ENCODE measurements at regions not wholly inside any gene's neighbourhood (a gene's known extent, or its start where the extent isn't known, plus 50 kb on each side); places are given as distances from the start of the nearest gene placed in this dataset.
"Not testable (repeated sequence)": the region's sequence is repeated elsewhere in the genome, so short reads cannot be mapped to it uniquely, and the experiment has no call there.

DNA sequence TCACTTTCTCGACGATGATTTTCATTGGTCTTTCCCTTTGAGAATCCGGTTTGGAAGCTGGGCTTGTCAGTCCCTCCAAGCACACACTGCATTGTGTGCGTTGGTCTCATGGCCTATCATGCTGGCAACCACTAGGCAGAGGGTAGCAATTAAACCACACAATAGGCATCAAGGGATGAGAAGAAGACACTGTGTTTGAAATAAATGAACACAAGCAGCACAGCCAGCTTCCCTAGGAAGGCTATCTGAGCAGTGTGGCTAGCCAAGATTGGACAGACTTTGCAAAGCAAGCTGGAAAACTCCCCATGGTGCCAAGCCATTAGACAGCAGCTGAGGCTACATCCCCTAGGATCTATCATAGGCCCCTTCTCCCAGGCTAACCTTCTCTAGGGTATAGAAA is 288.7 kb downstream of the NUF2 start:
- no peaks in the 10 kb centered on the region for H3K4me1 Mint-ChIP-seq (ENCODE audit: low read depth)
- no peak overlapping the region for H3K27ac Mint-ChIP-seq
- no peak overlapping the region for H3K4me3 Mint-ChIP-seq
- no peaks in the 10 kb centered on the region for H3K27me3 Mint-ChIP-seq
- intact Hi-C loops (cut with micrococcal nuclease): no loop called here
- no peaks in the 10 kb centered on the region for H3K9me3 Mint-ChIP-seq
- H3K36me3 Mint-ChIP-seq (ENCODE audit: low read depth): no peaks in the 10 kb centered on the region

DNA sequence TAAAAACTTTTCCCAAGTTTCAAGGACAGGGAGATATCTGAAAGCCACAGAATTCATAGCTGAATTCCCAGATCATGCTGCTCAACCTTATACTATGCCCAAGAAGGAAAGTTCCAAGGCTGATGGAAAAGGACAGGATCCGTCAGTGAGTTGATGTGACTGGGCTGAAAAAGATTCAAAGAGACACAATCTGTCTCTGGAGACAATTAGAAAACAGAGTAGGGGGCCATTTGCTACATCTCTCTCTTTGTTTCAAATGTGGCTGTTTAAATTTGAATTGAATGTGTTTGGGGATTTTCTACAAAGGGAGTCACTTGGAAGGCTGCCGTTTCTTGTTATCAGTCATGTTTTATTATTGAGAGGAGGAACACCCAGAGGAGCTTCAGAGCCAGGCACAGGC is 292.6 kb downstream of the NUF2 start:
- no peak overlapping the region for H3K27ac Mint-ChIP-seq
- intact Hi-C loops (cut with micrococcal nuclease): no loop called here
- H3K9me3 Mint-ChIP-seq: peaks cover 18% of the 10 kb centered on the region
- no peaks in the 10 kb centered on the region for H3K36me3 Mint-ChIP-seq (ENCODE audit: low read depth)
- H3K27me3 Mint-ChIP-seq: no peaks in the 10 kb centered on the region
- H3K4me1 Mint-ChIP-seq (ENCODE audit: low read depth): no peaks in the 10 kb centered on the region
- H3K4me3 Mint-ChIP-seq: no peak overlapping the region

DNA sequence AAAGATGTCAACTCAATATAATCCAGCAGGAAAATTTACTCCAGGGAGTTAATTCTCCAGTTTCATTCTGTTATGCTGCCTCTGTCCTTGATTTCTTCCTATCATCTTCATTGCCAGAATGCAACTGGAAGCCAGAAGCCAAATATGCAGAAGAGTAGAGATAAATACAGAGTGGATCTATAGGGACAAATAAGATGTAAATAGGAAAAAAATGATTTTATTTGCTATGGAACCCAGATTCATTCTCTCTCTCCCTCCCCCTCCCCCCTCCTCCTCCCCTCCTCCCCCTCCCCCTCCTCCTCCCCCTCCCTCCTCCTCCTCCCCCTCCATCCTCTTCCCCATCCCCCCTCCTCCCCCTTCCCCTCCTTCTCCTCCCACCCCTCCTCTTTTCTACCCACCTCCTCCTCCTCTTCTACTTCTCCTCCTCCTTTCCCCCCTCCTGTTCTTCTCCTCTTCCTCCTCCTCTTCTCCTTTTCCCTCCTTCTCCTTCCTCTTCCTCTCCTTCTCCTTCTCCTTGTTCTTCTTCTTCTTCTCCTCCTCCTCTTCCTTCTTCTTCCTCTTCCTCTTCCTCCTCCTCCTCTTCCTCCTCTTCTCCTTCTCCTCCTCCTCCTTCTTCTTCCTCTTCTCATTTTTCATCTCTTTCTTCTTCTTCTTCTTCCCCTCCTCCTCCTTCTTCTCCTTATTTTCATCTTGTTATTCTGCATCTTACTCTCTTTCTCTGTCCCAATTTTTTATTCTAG is 306.4 kb downstream of the NUF2 start:
- H3K36me3 Mint-ChIP-seq (ENCODE audit: low read depth): no peaks in the 10 kb centered on the region
- H3K27me3 Mint-ChIP-seq: no peaks in the 10 kb centered on the region
- H3K4me1 Mint-ChIP-seq (ENCODE audit: low read depth): no peaks in the 10 kb centered on the region
- no peak overlapping the region for H3K27ac Mint-ChIP-seq
- intact Hi-C loops (cut with micrococcal nuclease): no loop called here
- peaks cover 57% of the 10 kb centered on the region for H3K9me3 Mint-ChIP-seq
- no peak overlapping the region for H3K4me3 Mint-ChIP-seq

DNA sequence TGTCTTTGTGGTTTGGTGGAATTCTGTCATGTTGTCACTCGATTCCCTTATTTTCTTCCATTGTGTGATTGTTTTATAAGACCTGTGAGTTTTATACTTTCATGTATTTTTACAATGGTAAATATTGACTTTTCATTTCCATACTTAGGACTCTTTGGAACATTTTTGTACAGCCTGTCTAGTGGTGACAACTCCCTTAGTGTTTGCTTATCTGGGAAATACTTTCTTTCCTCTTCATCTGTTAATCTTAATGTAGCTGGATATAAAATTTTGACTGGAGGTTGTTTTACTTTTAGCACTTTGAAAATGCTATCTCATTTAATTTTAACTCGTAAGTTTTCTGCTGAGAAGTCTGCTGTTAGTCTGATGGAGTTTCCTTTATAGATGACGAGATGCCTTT is 310.5 kb downstream of the NUF2 start:
- Mint-ChIP-seq H3K27me3 (no peaks in the 10 kb centered on the region), H3K9me3 (peaks cover 48% of the 10 kb centered on the region), H3K4me3 (no peak overlapping the region), H3K27ac (no peak overlapping the region), H3K36me3 (ENCODE audit: low read depth) (no peaks in the 10 kb centered on the region), H3K4me1 (ENCODE audit: low read depth) (no peaks in the 10 kb centered on the region)
- intact Hi-C loops (cut with micrococcal nuclease): no loop called here

DNA sequence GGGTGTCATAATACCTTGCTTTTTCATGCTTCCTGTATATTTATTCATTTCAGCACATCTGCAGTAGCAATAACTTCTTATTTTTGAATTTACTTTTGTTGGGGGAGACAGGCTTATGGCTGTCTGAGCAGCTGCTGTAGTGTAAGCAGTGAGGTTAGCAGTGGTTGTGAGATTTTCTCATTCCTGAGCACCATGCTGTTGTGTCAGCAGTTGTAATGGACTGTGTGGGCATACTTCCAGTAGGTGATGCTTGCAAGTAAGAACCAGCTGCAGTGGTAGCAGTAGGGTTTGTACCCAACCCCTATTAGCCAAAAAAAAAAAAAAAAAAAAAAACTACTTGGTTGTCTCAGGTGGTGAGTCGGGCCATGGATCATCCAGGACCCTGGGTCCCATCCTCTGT is 311.6 kb downstream of the NUF2 start:
- Mint-ChIP-seq H3K4me3 (no peak overlapping the region), H3K36me3 (ENCODE audit: low read depth) (no peaks in the 10 kb centered on the region), H3K27me3 (no peaks in the 10 kb centered on the region), H3K9me3 (peaks cover 51% of the 10 kb centered on the region), H3K4me1 (ENCODE audit: low read depth) (no peaks in the 10 kb centered on the region), H3K27ac (no peak overlapping the region)
- intact Hi-C loops (cut with micrococcal nuclease): no loop called here

DNA sequence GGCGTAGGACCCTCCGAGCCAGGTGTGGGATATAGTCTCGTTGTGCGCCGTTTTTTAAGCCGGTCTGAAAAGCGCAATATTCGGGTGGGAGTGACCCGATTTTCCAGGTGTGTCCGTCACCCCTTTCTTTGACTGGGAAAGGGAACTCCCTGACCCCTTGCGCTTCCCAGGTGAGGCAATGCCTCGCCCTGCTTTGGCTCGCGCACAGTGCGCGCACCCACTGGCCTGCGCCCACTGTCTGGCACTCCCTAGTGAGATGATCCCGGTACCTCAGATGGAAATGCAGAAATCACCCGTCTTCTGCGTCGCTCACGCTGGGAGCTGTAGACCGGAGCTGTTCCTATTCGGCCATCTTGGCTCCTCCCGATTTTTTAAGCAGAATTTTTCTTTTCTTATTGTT is 323.9 kb downstream of the NUF2 start:
- H3K27ac Mint-ChIP-seq; H3K27me3 Mint-ChIP-seq; H3K4me1 Mint-ChIP-seq (ENCODE audit: low read depth); H3K4me3 Mint-ChIP-seq; intact Hi-C loops (cut with micrococcal nuclease); H3K36me3 Mint-ChIP-seq (ENCODE audit: low read depth): not testable (repeated sequence)
- H3K9me3 Mint-ChIP-seq: peaks cover 23% of the 10 kb centered on the region

DNA sequence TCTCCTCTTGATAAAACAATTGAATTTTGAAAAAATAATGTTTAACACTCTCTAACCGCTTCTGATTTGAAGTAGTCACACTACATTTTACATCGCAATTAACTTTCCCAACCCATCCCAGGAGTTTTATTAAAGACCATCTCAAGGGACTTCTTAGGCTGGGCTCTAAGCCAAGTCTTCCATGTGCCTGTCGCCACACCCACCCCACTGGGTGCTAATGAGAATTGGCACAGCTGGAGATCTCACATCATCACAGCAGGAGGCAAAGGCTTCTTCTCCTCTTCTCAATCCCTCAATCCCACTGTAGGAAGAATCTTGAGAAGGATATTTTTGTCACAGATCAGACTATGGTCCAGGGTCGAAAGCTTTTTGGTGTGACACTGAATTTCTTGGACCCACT is 328.9 kb downstream of the NUF2 start:
- intact Hi-C loops (cut with micrococcal nuclease): no loop called here
- Mint-ChIP-seq H3K27ac (no peak overlapping the region), H3K27me3 (no peaks in the 10 kb centered on the region), H3K4me3 (no peak overlapping the region), H3K9me3 (peaks cover 22% of the 10 kb centered on the region), H3K4me1 (ENCODE audit: low read depth) (no peaks in the 10 kb centered on the region), H3K36me3 (ENCODE audit: low read depth) (no peaks in the 10 kb centered on the region)

DNA sequence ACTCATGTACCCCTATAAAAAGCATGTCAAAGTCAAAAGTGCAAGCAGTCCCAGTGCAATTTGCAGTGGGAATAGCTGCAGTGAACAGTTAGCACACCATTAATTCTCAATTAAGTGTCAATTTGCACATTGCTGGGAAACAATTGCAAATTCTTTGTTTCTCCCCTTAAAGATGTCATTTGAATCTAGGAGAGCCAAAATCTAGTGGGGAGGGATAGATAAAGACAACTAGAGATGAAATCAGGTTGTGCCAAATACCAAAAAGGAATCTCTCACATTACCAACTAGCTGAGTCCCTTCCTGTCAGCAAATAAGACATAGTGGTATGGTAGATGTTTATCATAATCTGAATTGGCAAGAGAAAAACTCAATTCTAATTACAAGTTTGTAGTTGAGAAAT is 330.7 kb downstream of the NUF2 start:
- Mint-ChIP-seq H3K4me3 (no peak overlapping the region), H3K27ac (no peak overlapping the region), H3K9me3 (peaks cover 4% of the 10 kb centered on the region), H3K4me1 (ENCODE audit: low read depth) (no peaks in the 10 kb centered on the region), H3K27me3 (no peaks in the 10 kb centered on the region), H3K36me3 (ENCODE audit: low read depth) (no peaks in the 10 kb centered on the region)
- intact Hi-C loops (cut with micrococcal nuclease): no loop called here

DNA sequence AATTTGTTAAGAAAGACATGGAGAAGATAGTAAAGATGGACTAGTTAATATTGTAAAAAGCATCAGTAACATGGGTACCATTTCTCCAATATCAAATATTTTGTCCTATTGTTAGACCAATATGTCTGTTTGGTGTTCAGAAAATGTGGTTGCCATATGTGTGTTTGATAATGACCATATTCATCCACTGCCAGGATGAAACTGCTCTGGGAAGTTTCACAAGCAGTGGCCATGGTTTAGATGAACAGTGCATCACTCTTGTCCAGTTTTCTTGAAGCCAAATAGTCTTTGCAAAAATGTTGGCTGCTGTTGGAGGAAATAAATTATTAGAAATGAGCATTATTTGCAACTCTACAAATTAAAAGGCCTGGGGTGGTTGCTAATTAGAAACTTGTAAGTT is 333.8 kb downstream of the NUF2 start:
- intact Hi-C loops (cut with micrococcal nuclease): no loop called here
- H3K36me3 Mint-ChIP-seq (ENCODE audit: low read depth): no peaks in the 10 kb centered on the region
- no peaks in the 10 kb centered on the region for H3K9me3 Mint-ChIP-seq
- no peak overlapping the region for H3K4me3 Mint-ChIP-seq
- H3K27ac Mint-ChIP-seq: no peak overlapping the region
- no peaks in the 10 kb centered on the region for H3K4me1 Mint-ChIP-seq (ENCODE audit: low read depth)
- H3K27me3 Mint-ChIP-seq: no peaks in the 10 kb centered on the region

DNA sequence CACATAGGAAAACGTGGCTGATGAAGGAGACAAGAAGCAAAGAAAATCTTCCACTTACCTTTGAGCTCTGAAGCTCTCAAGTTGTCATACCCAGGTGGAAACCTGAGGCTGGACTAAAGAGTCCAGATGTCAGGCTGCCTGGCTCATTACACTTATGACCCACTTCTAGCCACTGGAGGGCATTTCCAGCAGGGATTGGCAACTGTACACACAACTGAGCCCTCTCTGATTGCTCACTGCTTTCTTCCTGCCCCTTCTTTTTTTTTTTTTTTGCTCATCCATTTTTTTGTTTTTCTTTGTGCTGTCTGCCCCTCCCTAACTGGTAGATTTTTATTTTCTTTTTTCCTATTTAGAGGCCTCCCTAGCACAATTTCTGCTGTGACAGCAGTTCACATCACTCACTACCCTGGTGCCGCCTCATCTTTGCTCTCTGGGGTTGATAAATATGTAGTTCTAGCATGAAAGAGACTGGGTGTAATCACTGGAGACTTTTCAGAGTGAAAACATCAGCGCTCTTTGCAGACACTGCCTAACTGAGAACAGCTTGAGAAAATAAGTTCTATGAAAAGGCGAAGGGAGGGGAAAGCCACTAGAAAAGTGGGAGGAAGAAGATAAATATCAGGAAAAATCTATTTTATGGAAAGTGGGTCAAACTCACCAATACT is 334.5 kb downstream of the NUF2 start:
- no peaks in the 10 kb centered on the region for H3K27me3 Mint-ChIP-seq
- no peaks in the 10 kb centered on the region for H3K4me1 Mint-ChIP-seq (ENCODE audit: low read depth)
- H3K36me3 Mint-ChIP-seq (ENCODE audit: low read depth): no peaks in the 10 kb centered on the region
- H3K27ac Mint-ChIP-seq: no peak overlapping the region
- no peak overlapping the region for H3K4me3 Mint-ChIP-seq
- intact Hi-C loops (cut with micrococcal nuclease): no loop called here
- H3K9me3 Mint-ChIP-seq: no peaks in the 10 kb centered on the region

DNA sequence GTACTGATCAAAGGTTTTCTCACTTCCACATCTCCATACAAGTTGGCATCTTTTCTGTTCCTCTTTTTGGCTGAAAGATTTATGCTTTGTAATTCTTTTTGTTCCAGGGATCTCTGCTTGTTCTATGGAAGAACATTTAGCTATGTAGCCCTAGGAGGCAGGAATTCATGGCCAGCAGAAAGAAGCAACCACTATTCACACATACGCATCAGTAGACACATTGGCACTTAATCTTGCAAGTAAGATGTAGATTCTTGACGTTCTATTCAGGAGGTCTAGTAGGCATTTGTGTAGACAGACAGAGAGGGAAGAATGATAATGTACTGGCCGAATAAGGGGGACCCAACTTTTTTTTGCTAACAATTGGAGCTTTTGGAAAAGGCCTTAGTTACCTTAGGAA is 336.0 kb downstream of the NUF2 start:
- intact Hi-C loops (cut with micrococcal nuclease): no loop called here
- Mint-ChIP-seq H3K36me3 (ENCODE audit: low read depth) (no peaks in the 10 kb centered on the region), H3K4me1 (ENCODE audit: low read depth) (no peaks in the 10 kb centered on the region), H3K27me3 (no peaks in the 10 kb centered on the region), H3K9me3 (no peaks in the 10 kb centered on the region), H3K27ac (no peak overlapping the region), H3K4me3 (no peak overlapping the region)

DNA sequence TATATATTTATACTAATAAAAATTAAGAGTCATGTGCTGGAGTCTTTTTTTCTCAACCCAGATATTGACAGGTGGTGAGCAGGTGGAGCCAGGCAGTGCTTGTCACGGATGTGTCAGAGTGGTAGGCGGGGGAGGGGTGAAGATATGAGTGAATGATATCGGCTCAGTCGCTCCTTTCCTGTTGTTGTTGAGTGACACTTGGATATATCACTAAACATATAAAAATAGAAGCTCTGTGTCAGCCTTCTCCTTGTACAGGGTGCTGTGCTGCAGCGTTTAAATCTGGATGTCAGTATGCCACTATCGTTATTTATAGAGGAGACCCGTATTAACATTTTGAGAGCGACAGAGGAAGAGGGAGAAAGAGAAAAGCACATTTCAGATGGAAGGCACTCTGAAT is 339.6 kb downstream of the NUF2 start:
- intact Hi-C loops (cut with micrococcal nuclease): no loop called here
- Mint-ChIP-seq H3K4me1 (ENCODE audit: low read depth) (no peaks in the 10 kb centered on the region), H3K9me3 (no peaks in the 10 kb centered on the region), H3K27me3 (no peaks in the 10 kb centered on the region), H3K36me3 (ENCODE audit: low read depth) (no peaks in the 10 kb centered on the region), H3K27ac (no peak overlapping the region), H3K4me3 (no peak overlapping the region)

DNA sequence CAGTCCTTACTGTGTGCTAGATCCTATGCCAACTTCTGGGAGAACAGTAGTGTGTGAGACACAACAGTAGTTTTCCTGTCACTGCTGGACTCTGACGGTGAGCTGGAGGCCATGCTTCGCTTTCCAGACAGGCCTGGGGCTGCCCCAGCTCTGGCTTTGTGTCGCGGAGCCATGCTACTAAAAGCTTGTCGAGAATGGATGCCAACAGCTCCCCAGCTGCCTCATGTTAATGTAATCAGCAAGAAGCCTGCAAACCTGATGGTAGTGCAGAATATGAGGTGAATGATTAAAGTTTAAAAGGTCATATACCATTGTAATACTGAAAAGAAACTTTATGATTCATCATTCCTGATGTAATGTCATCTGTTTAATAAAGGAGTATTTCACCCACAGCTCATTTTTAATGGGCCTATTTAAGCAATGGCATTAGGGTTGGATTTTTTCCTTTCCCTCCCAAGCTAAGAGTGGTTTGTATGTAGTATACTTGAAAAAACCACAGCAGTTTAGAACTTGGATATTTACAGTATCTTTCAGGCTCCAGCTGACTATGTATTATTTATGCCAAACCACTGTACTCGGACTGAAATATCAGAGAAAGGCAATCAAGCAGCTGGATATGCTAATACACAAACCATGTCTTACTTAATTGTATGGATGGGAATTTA is 343.0 kb downstream of the NUF2 start:
- Mint-ChIP-seq H3K36me3 (ENCODE audit: low read depth) (no peaks in the 10 kb centered on the region), H3K4me1 (ENCODE audit: low read depth) (no peaks in the 10 kb centered on the region)

DNA sequence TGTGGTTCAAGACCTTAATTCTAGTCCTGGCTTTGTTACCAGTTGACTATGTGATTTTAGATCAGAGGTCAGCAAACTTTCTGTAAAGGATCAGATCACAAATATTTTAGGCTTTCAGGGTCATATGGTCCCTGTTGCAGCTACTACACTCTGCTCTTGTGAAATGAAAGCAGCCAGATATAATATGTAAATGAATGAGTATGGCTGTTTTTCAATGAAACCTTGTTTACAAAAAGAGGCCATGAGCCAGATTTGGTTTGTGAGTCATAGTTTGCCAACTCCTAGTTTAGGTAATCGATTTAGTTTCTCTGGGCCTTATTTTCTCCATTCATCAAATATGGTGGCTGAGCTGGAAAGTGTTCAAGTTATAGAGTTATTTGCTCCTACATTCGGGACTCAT is 346.7 kb downstream of the NUF2 start:
- Mint-ChIP-seq H3K36me3 (ENCODE audit: low read depth) (no peaks in the 10 kb centered on the region), H3K4me3 (no peak overlapping the region), H3K27me3 (no peaks in the 10 kb centered on the region)

More for the DNA sequence above, 343.0 kb downstream of the NUF2 start:
- intact Hi-C loops (cut with micrococcal nuclease): no loop called here
- H3K9me3 Mint-ChIP-seq: no peaks in the 10 kb centered on the region
- no peaks in the 10 kb centered on the region for H3K27me3 Mint-ChIP-seq
- H3K4me3 Mint-ChIP-seq: no peak overlapping the region
- no peak overlapping the region for H3K27ac Mint-ChIP-seq

More for the DNA sequence above, 346.7 kb downstream of the NUF2 start:
- H3K27ac Mint-ChIP-seq: no peak overlapping the region
- H3K9me3 Mint-ChIP-seq: peaks cover 22% of the 10 kb centered on the region
- H3K4me1 Mint-ChIP-seq (ENCODE audit: low read depth): no peaks in the 10 kb centered on the region
- intact Hi-C loops (cut with micrococcal nuclease): no loop called here

Data from dendritic cell treated with granulocyte-macrophage colony-stimulating factor and Interleukin-4, amounts not matched to agents 40 ng/mL and 50 ng/mL, for 4 days (primary cell).